ENCODE measurements at regions not wholly inside any gene's neighbourhood (a gene's known extent, or its start where the extent isn't known, plus 50 kb on each side); places are given as distances from the start of the nearest gene placed in this dataset.

- Histone ChIP-seq H3K79me1 (replicated peaks; ENCODE audit: low read length, poor library complexity, severe bottlenecking) (no peaks in the 10 kb centered on the region), H3K4me3 (ENCODE audit: insufficient read depth in 1 of 2, low read depth in 1 of 2, low read length in 2 of 2) (no peak overlapping the region), H3K4me1 (ENCODE audit: control insufficient read depth, insufficient read depth, low read depth, low read length) (no peaks in the 10 kb centered on the region), H3K23ac (ENCODE audit: low read length in 2 of 2) (no peak overlapping the region), H2BK12ac (ENCODE audit: low read length in 2 of 2) (no peak overlapping the region), H4K8ac (ENCODE audit: low read length) (no peak overlapping the region), H4K91ac (ENCODE audit: low read length) (no peak overlapping the region), H2AFZ (ENCODE audit: low read depth, low read length) (no peak overlapping the region), H3K9me3 (ENCODE audit: control insufficient read depth, low read length) (no peaks in the 10 kb centered on the region), H3K4ac (ENCODE audit: low read depth in 1 of 2, low read length in 2 of 2) (no peak overlapping the region), H3K4me2 (ENCODE audit: low read length, poor library complexity, severe bottlenecking) (no peak overlapping the region), H2AK5ac (ENCODE audit: low read length, severe bottlenecking) (no peak overlapping the region), H3K18ac (ENCODE audit: low read depth in 1 of 2, low read length in 2 of 2) (no peak overlapping the region), H3K9ac (ENCODE audit: low read length) (no peak overlapping the region), H3K27ac (ENCODE audit: low read length, poor library complexity, severe bottlenecking) (no peak overlapping the region), H3K36me3 (ENCODE audit: control insufficient read depth in 1 of 2, insufficient read depth in 2 of 2, low read depth in 1 of 2, low read length in 2 of 2) (no peaks in the 10 kb centered on the region), H3K14ac (ENCODE audit: low read length in 2 of 2) (no peak overlapping the region), H2BK120ac (ENCODE audit: low read depth, low read length) (no peak overlapping the region), H3K27me3 (ENCODE audit: control insufficient read depth in 1 of 2, insufficient read depth in 1 of 2, low read length in 2 of 2) (peaks cover 0 to 5% of the 10 kb centered on the region in 2 experiments), H2BK15ac (ENCODE audit: low read depth, poor library complexity, severe bottlenecking) (no peak overlapping the region), H2BK5ac (ENCODE audit: low read depth, low read length, poor library complexity, severe bottlenecking) (no peak overlapping the region)
- DNase-seq = no peak
- 82% methylated on average over 3 of the region's 3 CpGs for WGBS
Measured at GRCh38 chr13:53207556-53207955, 178.9 kb downstream of the OLFM4 start.

DNA sequence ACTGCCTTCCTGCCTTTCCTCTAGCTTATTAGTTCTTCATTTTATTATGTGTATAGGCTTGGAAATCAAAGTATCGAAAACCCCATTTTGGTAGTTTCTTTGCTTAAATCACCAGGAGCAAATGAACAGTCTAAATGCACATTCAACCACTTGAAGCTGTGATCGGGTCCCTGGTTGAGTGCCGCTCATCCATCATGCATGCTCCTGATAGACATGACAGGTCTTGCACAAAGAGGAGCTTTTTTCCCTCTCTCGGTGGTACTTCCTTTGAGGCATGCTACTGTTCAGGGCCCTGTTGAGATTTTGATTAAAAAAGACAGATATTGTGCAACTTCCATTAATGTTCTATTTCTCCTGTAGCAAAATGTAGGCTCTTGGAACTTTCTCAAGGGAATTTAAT lies 185.8 kb downstream of the OLFM4 start:
- Histone ChIP-seq H3K4me2 (ENCODE audit: low read length, poor library complexity, severe bottlenecking) (no peak overlapping the region), H2AFZ (ENCODE audit: low read depth, low read length) (no peak overlapping the region)
- 55% methylated on average over 4 of the region's 4 CpGs for whole genome bisulfite sequencing

GRCh38 chr13:53215563-53215962 lies 186.9 kb downstream of the OLFM4 start:
- no peak overlapping the region for H4K8ac ChIP-seq (ENCODE audit: low read length)
- no peak overlapping the region for H2AK5ac ChIP-seq (ENCODE audit: low read length, severe bottlenecking)
- no peak overlapping the region for H4K91ac ChIP-seq (ENCODE audit: low read length)
- H3K79me1 ChIP-seq (replicated peaks; ENCODE audit: low read length, poor library complexity, severe bottlenecking) = no peaks in the 10 kb centered on the region
- H2BK12ac ChIP-seq (ENCODE audit: low read length in 2 of 2) = no peak overlapping the region
- H2BK120ac ChIP-seq (ENCODE audit: low read depth, low read length) = no peak overlapping the region
- no peak for DNase-seq
- H3K4me3 ChIP-seq (ENCODE audit: insufficient read depth in 1 of 2, low read depth in 1 of 2, low read length in 2 of 2) = no peak overlapping the region
- no peak overlapping the region for H2AFZ ChIP-seq (ENCODE audit: low read depth, low read length)
- no peaks in the 10 kb centered on the region for H3K9me3 ChIP-seq (ENCODE audit: control insufficient read depth, low read length)
- no peak overlapping the region for H3K4ac ChIP-seq (ENCODE audit: low read depth in 1 of 2, low read length in 2 of 2)
- no peak overlapping the region for H3K9ac ChIP-seq (ENCODE audit: low read length)
- no peak overlapping the region for H3K4me2 ChIP-seq (ENCODE audit: low read length, poor library complexity, severe bottlenecking)
- H2BK15ac ChIP-seq (ENCODE audit: low read depth, poor library complexity, severe bottlenecking) = no peak overlapping the region
- no CpG with 5 or more reads among the region's 2 CpGs for WGBS
- no peaks in the 10 kb centered on the region for H3K27me3 ChIP-seq (ENCODE audit: control insufficient read depth in 1 of 2, insufficient read depth in 1 of 2, low read length in 2 of 2)
- H3K14ac ChIP-seq (ENCODE audit: low read length in 2 of 2) = no peak overlapping the region
- H2BK5ac ChIP-seq (ENCODE audit: low read depth, low read length, poor library complexity, severe bottlenecking) = no peak overlapping the region
- H3K18ac ChIP-seq (ENCODE audit: low read depth in 1 of 2, low read length in 2 of 2) = no peak overlapping the region
- H3K4me1 ChIP-seq (ENCODE audit: control insufficient read depth, insufficient read depth, low read depth, low read length) = no peaks in the 10 kb centered on the region
- H3K23ac ChIP-seq (ENCODE audit: low read length in 2 of 2) = no peak overlapping the region
- no peaks in the 10 kb centered on the region for H3K36me3 ChIP-seq (ENCODE audit: control insufficient read depth in 1 of 2, insufficient read depth in 2 of 2, low read depth in 1 of 2, low read length in 2 of 2)
- no peak overlapping the region for H3K27ac ChIP-seq (ENCODE audit: low read length, poor library complexity, severe bottlenecking)

More for the DNA sequence above, 185.8 kb downstream of the OLFM4 start:
- no peak overlapping the region for H2BK12ac ChIP-seq (ENCODE audit: low read length in 2 of 2)
- H3K14ac ChIP-seq (ENCODE audit: low read length in 2 of 2) = no peak overlapping the region
- H4K8ac ChIP-seq (ENCODE audit: low read length) = no peak overlapping the region
- H3K18ac ChIP-seq (ENCODE audit: low read depth in 1 of 2, low read length in 2 of 2) = no peak overlapping the region
- H2BK15ac ChIP-seq (ENCODE audit: low read depth, poor library complexity, severe bottlenecking) = no peak overlapping the region
- H3K27ac ChIP-seq (ENCODE audit: low read length, poor library complexity, severe bottlenecking) = no peak overlapping the region
- H4K91ac ChIP-seq (ENCODE audit: low read length) = no peak overlapping the region
- no peak overlapping the region for H2BK5ac ChIP-seq (ENCODE audit: low read depth, low read length, poor library complexity, severe bottlenecking)
- no peak overlapping the region for H2AK5ac ChIP-seq (ENCODE audit: low read length, severe bottlenecking)
- H3K36me3 ChIP-seq (ENCODE audit: control insufficient read depth in 1 of 2, insufficient read depth in 2 of 2, low read depth in 1 of 2, low read length in 2 of 2) = no peaks in the 10 kb centered on the region
- H3K9ac ChIP-seq (ENCODE audit: low read length) = no peak overlapping the region
- no peak overlapping the region for H2BK120ac ChIP-seq (ENCODE audit: low read depth, low read length)
- H3K4me3 ChIP-seq (ENCODE audit: insufficient read depth in 1 of 2, low read depth in 1 of 2, low read length in 2 of 2) = no peak overlapping the region
- no peak overlapping the region for H3K4ac ChIP-seq (ENCODE audit: low read depth in 1 of 2, low read length in 2 of 2)
- H3K4me1 ChIP-seq (ENCODE audit: control insufficient read depth, insufficient read depth, low read depth, low read length) = no peaks in the 10 kb centered on the region
- DNase-seq = no peak
- H3K27me3 ChIP-seq (ENCODE audit: control insufficient read depth in 1 of 2, insufficient read depth in 1 of 2, low read length in 2 of 2) = no peaks in the 10 kb centered on the region
- H3K9me3 ChIP-seq (ENCODE audit: control insufficient read depth, low read length) = no peaks in the 10 kb centered on the region
- H3K79me1 ChIP-seq (replicated peaks; ENCODE audit: low read length, poor library complexity, severe bottlenecking) = no peaks in the 10 kb centered on the region
- H3K23ac ChIP-seq (ENCODE audit: low read length in 2 of 2) = no peak overlapping the region

DNA sequence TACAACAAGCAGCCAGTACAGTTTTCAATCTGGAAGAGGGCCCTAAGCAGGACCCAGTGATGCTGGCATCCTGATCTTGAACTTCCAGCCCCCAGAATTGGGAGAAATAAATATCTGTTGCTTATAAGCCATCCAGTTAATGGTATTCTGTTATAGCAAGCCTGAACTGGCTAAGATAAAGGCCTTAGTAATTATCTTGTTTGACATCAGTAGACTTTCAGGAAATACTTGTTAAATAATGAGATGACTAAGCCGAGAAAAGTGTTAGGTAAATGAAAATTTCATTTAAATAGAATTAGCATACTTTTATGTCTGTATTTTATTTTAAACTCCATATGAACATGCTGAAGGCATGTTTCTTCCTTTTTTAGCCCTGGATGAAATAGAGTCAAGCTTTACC lies 188.2 kb downstream of the OLFM4 start:
- Histone ChIP-seq H4K91ac (ENCODE audit: low read length) (no peak overlapping the region), H3K79me1 (replicated peaks; ENCODE audit: low read length, poor library complexity, severe bottlenecking) (no peaks in the 10 kb centered on the region), H2AFZ (ENCODE audit: low read depth, low read length) (no peak overlapping the region), H2BK12ac (ENCODE audit: low read length in 2 of 2) (no peak overlapping the region), H3K27ac (ENCODE audit: low read length, poor library complexity, severe bottlenecking) (no peak overlapping the region), H4K8ac (ENCODE audit: low read length) (no peak overlapping the region), H3K27me3 (ENCODE audit: control insufficient read depth in 1 of 2, insufficient read depth in 1 of 2, low read length in 2 of 2) (no peaks in the 10 kb centered on the region), H2BK120ac (ENCODE audit: low read depth, low read length) (no peak overlapping the region), H2BK5ac (ENCODE audit: low read depth, low read length, poor library complexity, severe bottlenecking) (no peak overlapping the region), H3K18ac (ENCODE audit: low read depth in 1 of 2, low read length in 2 of 2) (no peak overlapping the region), H3K23ac (ENCODE audit: low read length in 2 of 2) (no peak overlapping the region), H3K4me1 (ENCODE audit: control insufficient read depth, insufficient read depth, low read depth, low read length) (no peaks in the 10 kb centered on the region), H3K4ac (ENCODE audit: low read depth in 1 of 2, low read length in 2 of 2) (no peak overlapping the region), H3K9ac (ENCODE audit: low read length) (no peak overlapping the region), H3K4me2 (ENCODE audit: low read length, poor library complexity, severe bottlenecking) (no peak overlapping the region), H2AK5ac (ENCODE audit: low read length, severe bottlenecking) (no peak overlapping the region), H3K36me3 (ENCODE audit: control insufficient read depth in 1 of 2, insufficient read depth in 2 of 2, low read depth in 1 of 2, low read length in 2 of 2) (no peaks in the 10 kb centered on the region), H2BK15ac (ENCODE audit: low read depth, poor library complexity, severe bottlenecking) (no peak overlapping the region), H3K14ac (ENCODE audit: low read length in 2 of 2) (no peak overlapping the region), H3K9me3 (ENCODE audit: control insufficient read depth, low read length) (no peaks in the 10 kb centered on the region), H3K4me3 (ENCODE audit: insufficient read depth in 1 of 2, low read depth in 1 of 2, low read length in 2 of 2) (no peak overlapping the region)
- no peak for DNase-seq
- no CpG with 5 or more reads among the region's 1 CpG for WGBS

All from mesenchymal stem cell (in vitro differentiated cells and primary cell).